SK-N-SH treated with all-trans-retinoic acid at 6 μM for 48 hours (cell line): ENCODE measurements at regions not wholly inside any gene's neighbourhood (a gene's known extent, or its start where the extent isn't known, plus 50 kb on each side); places are given as distances from the start of the nearest gene placed in this dataset.

Experiments
- ATAC-seq: fragments of 200-7000 bp; cut with Tn5 transposase; 3 replicates; pipeline ENCODE4 v1.9.1; 2020; ENCODE audit warnings: mild to moderate bottlenecking, moderate library complexity
- BACH2 ChIP-seq: fragments of 250-450 bp; sonication (Bioruptor Pico); IDR thresholded peaks from 2 replicates; pipeline ENCODE4 v1.9.0; 2021; ENCODE audit warnings: mild to moderate bottlenecking, borderline replicate concordance
- ESRRG ChIP-seq: fragments of 250-450 bp; sonication (Bioruptor Pico); IDR thresholded peaks from 2 replicates; pipeline ENCODE4 v1.6.1; 2021; ENCODE audit warnings: mild to moderate bottlenecking
- GLIS3 ChIP-seq: fragments of 250-450 bp; sonication (Bioruptor Pico); IDR thresholded peaks from 2 replicates; pipeline ENCODE4 v1.5.0; 2020; ENCODE audit warnings: mild to moderate bottlenecking, moderate library complexity
- ISL1 ChIP-seq: fragments of 250-450 bp; sonication (Bioruptor Pico); IDR thresholded peaks from 2 replicates; pipeline ENCODE4 v2.1.2; 2022; ENCODE audit warnings: mild to moderate bottlenecking, moderate library complexity
- OSR1 ChIP-seq: fragments of 250-450 bp; sonication (Bioruptor Pico); IDR thresholded peaks from 2 replicates; pipeline ENCODE4 v1.8.0; 2022; ENCODE audit warnings: moderate library complexity, mild to moderate bottlenecking, inconsistent platforms
- PPARA ChIP-seq: fragments of 250-450 bp; sonication (Bioruptor Pico); IDR thresholded peaks from 2 replicates; pipeline ENCODE4 v1.5.0; 2020; ENCODE audit warnings: mild to moderate bottlenecking, borderline replicate concordance
- RARB ChIP-seq: fragments of 250-450 bp; sonication (Bioruptor Pico); IDR thresholded peaks from 2 replicates; pipeline ENCODE4 v1.8.0; 2021; ENCODE audit warnings: mild to moderate bottlenecking, moderate library complexity
- SNAI2 ChIP-seq: fragments of 250-450 bp; sonication (Bioruptor Pico); IDR thresholded peaks from 2 replicates; pipeline ENCODE4 v1.5.0; 2020; ENCODE audit warnings: mild to moderate bottlenecking, moderate library complexity
- TCF4 ChIP-seq: fragments of 250-450 bp; sonication (Bioruptor Pico); IDR thresholded peaks from 2 replicates; pipeline ENCODE4 v1.8.0; 2021; ENCODE audit warnings: mild to moderate bottlenecking, moderate library complexity, borderline replicate concordance
- TOX ChIP-seq: fragments of 250-450 bp; sonication (Bioruptor Pico); IDR thresholded peaks from 2 replicates; pipeline ENCODE4 v1.8.0; 2021; ENCODE audit warnings: mild to moderate bottlenecking, moderate library complexity, borderline replicate concordance
- ZC3H10 ChIP-seq: fragments of 250-450 bp; sonication (Bioruptor Pico); IDR thresholded peaks from 2 replicates; pipeline ENCODE4 v1.5.1; 2021; ENCODE audit warnings: mild to moderate bottlenecking, moderate library complexity
- ZNF565 ChIP-seq: fragments of 450-650 bp; formaldehyde crosslinking; conservative IDR thresholded peaks from 2 replicates; pipeline ENCODE4 v1.5.0; 2020; ENCODE audit warnings: low read depth, mild to moderate bottlenecking, moderate library complexity
- ZNF70 ChIP-seq: fragments of 450-650 bp; formaldehyde crosslinking; IDR thresholded peaks from 2 replicates; pipeline ENCODE4 v1.5.0; 2020; ENCODE audit warnings: mild to moderate bottlenecking, moderate library complexity
- ZNF8 ChIP-seq: fragments of 450-650 bp; formaldehyde crosslinking; IDR thresholded peaks from 2 replicates; pipeline ENCODE4 v1.5.0; 2020; ENCODE audit warnings: mild to moderate bottlenecking, moderate library complexity
- TF ChIP-seq, protein P1 (sequence below): fragments of 250-450 bp; sonication (Bioruptor Pico); IDR thresholded peaks from 2 replicates; pipeline ENCODE4 v1.5.1; 2020; ENCODE audit warnings: low read depth, mild to moderate bottlenecking, moderate library complexity
- TF ChIP-seq, protein P2 (sequence below): fragments of 250-450 bp; sonication (Bioruptor Pico); IDR thresholded peaks from 2 replicates; pipeline ENCODE4 v1.5.1; 2021; ENCODE audit warnings: mild to moderate bottlenecking, moderate library complexity
- TF ChIP-seq, protein P3 (sequence below): fragments of 250-450 bp; sonication (Bioruptor Pico); IDR thresholded peaks from 2 replicates; pipeline ENCODE4 v1.5.0; 2020; ENCODE audit warnings: mild to moderate bottlenecking, moderate library complexity
- TF ChIP-seq, protein P4 (sequence below): fragments of 250-450 bp; sonication (Bioruptor Pico); IDR thresholded peaks from 2 replicates; pipeline ENCODE4 v1.8.0; 2020; ENCODE audit warnings: mild to moderate bottlenecking, moderate library complexity, borderline replicate concordance
- TF ChIP-seq, protein P5 (sequence below): fragments of 250-450 bp; sonication (Bioruptor Pico); IDR thresholded peaks from 2 replicates; pipeline ENCODE4 v1.8.0; 2021; ENCODE audit warnings: low read depth, mild to moderate bottlenecking, moderate library complexity, borderline replicate concordance

DNA sequence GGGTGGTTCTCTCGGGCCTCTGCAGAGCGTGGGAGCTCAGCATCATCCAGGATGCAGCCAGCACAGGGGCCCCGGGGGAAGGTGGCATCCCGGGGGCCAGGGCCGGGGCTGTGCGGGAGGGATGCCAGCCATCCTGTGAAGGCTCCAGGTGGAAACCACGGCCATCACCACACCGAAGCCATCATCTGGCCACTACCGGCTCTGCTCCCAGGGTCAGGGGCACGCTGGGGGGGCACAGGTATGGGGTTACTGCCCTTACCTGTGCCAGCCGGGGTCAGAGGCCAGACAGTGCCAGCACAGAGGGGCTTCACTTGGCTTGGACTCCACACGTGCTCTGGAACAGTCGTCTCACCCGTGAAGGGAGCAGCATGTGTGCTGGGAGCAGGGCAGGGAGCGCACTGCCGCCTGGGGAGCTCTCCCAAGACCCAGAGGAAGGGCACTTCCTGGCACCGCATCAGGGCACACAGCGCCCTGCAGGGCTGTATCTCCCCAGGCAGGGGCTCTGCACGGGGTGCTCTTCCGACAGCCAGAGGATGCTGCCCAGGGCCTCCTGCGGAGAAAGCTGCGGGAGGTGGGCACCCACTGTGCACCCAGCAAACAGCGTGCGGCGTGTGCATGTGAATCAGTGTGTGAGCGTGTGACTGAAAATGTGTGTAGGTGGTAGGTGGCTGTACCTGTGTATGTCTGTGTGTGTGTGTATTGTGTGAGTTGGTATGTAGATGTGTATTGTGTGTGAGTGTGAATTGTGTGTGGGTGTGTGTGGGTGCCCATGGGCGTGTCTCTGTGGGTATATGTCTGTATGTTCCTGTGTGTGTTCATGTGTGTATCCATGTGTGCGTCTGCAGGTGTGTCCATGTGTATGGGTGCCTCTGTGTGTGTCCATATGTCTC, 75.0 kb downstream of the PTGR3 start:
- TF ChIP-seq PPARA (CRISPR knock-in tag) (no peak), GLIS3 (CRISPR knock-in tag) (no peak), ZNF565 (CRISPR knock-in tag) (no peak), ZC3H10 (CRISPR knock-in tag) (no peak), ZNF70 (CRISPR knock-in tag) (no peak), BACH2 (CRISPR knock-in tag) (no peak), ESRRG (no peak), TCF4 (no peak), OSR1 (CRISPR knock-in tag) (no peak), ZNF8 (CRISPR knock-in tag) (no peak), TOX (CRISPR knock-in tag) (no peak), SNAI2 (CRISPR knock-in tag) (no peak)
- TF ChIP-seq, protein P1, sequence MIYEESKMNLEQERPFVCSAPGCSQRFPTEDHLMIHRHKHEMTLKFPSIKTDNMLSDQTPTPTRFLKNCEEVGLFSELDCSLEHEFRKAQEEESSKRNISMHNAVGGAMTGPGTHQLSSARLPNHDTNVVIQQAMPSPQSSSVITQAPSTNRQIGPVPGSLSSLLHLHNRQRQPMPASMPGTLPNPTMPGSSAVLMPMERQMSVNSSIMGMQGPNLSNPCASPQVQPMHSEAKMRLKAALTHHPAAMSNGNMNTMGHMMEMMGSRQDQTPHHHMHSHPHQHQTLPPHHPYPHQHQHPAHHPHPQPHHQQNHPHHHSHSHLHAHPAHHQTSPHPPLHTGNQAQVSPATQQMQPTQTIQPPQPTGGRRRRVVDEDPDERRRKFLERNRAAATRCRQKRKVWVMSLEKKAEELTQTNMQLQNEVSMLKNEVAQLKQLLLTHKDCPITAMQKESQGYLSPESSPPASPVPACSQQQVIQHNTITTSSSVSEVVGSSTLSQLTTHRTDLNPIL (CRISPR knock-in tag): no peak
- TF ChIP-seq, protein P2, sequence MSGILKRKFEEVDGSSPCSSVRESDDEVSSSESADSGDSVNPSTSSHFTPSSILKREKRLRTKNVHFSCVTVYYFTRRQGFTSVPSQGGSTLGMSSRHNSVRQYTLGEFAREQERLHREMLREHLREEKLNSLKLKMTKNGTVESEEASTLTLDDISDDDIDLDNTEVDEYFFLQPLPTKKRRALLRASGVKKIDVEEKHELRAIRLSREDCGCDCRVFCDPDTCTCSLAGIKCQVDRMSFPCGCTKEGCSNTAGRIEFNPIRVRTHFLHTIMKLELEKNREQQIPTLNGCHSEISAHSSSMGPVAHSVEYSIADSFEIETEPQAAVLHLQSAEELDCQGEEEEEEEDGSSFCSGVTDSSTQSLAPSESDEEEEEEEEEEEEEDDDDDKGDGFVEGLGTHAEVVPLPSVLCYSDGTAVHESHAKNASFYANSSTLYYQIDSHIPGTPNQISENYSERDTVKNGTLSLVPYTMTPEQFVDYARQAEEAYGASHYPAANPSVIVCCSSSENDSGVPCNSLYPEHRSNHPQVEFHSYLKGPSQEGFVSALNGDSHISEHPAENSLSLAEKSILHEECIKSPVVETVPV (CRISPR knock-in tag): no peak
- TF ChIP-seq, protein P3, sequence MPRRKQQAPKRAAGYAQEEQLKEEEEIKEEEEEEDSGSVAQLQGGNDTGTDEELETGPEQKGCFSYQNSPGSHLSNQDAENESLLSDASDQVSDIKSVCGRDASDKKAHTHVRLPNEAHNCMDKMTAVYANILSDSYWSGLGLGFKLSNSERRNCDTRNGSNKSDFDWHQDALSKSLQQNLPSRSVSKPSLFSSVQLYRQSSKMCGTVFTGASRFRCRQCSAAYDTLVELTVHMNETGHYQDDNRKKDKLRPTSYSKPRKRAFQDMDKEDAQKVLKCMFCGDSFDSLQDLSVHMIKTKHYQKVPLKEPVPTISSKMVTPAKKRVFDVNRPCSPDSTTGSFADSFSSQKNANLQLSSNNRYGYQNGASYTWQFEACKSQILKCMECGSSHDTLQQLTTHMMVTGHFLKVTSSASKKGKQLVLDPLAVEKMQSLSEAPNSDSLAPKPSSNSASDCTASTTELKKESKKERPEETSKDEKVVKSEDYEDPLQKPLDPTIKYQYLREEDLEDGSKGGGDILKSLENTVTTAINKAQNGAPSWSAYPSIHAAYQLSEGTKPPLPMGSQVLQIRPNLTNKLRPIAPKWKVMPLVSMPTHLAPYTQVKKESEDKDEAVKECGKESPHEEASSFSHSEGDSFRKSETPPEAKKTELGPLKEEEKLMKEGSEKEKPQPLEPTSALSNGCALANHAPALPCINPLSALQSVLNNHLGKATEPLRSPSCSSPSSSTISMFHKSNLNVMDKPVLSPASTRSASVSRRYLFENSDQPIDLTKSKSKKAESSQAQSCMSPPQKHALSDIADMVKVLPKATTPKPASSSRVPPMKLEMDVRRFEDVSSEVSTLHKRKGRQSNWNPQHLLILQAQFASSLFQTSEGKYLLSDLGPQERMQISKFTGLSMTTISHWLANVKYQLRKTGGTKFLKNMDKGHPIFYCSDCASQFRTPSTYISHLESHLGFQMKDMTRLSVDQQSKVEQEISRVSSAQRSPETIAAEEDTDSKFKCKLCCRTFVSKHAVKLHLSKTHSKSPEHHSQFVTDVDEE: no peak
- TF ChIP-seq, protein P4, sequence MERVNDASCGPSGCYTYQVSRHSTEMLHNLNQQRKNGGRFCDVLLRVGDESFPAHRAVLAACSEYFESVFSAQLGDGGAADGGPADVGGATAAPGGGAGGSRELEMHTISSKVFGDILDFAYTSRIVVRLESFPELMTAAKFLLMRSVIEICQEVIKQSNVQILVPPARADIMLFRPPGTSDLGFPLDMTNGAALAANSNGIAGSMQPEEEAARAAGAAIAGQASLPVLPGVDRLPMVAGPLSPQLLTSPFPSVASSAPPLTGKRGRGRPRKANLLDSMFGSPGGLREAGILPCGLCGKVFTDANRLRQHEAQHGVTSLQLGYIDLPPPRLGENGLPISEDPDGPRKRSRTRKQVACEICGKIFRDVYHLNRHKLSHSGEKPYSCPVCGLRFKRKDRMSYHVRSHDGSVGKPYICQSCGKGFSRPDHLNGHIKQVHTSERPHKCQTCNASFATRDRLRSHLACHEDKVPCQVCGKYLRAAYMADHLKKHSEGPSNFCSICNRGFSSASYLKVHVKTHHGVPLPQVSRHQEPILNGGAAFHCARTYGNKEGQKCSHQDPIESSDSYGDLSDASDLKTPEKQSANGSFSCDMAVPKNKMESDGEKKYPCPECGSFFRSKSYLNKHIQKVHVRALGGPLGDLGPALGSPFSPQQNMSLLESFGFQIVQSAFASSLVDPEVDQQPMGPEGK (CRISPR knock-in tag): no peak
- TF ChIP-seq, all 23 proteins: peak for 0
- ATAC-seq: no peak

DNA sequence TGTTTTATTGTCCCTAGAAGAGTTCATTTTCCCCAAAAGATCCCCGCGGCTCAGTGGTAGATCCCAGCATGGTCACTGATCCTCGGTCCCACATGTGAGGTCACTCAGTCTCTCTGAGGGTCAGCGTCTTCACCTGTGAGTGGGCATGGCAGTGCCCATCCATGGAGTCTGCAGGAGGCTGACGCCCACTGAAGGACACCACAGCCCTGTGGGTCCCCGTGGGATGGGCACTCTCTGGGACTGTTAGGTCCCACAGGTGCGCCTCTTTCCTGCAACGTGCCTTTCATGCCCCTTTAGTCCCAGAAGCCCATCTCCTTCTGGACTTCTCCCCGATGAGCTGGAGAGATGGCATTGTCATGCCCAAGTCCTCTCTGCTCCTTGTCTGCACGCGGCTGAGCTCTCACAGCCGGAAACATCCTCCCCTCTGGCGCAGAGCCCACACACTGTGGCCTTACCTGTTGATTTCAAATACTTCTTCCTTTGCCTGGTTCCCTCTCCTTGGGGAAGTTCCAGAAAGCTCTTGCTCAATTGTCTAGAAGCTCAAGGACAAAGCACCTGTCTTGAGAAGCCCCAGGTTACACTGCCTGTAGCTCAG, 75.9 kb downstream of the PTGR3 start:
- TF ChIP-seq BACH2 (CRISPR knock-in tag) (no peak), PPARA (CRISPR knock-in tag) (no peak), ESRRG (no peak), TCF4 (no peak), ZNF8 (CRISPR knock-in tag) (no peak), RARB (CRISPR knock-in tag) (no peak), ISL1 (CRISPR knock-in tag) (no peak), OSR1 (CRISPR knock-in tag) (no peak)
- TF ChIP-seq, protein P5, sequence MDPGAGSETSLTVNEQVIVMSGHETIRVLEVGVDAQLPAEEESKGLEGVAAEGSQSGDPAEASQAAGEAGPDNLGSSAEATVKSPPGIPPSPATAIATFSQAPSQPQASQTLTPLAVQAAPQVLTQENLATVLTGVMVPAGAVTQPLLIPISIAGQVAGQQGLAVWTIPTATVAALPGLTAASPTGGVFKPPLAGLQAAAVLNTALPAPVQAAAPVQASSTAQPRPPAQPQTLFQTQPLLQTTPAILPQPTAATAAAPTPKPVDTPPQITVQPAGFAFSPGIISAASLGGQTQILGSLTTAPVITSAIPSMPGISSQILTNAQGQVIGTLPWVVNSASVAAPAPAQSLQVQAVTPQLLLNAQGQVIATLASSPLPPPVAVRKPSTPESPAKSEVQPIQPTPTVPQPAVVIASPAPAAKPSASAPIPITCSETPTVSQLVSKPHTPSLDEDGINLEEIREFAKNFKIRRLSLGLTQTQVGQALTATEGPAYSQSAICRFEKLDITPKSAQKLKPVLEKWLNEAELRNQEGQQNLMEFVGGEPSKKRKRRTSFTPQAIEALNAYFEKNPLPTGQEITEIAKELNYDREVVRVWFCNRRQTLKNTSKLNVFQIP (CRISPR knock-in tag): no peak
- no peak for ATAC-seq
